ENCODE measurements at regions not wholly inside any gene's neighbourhood (a gene's known extent, or its start where the extent isn't known, plus 50 kb on each side); places are given as distances from the start of the nearest gene placed in this dataset.

GRCh38 chr11:134676516-134677287, 264.7 kb upstream of the B3GAT1 start:
- TF ChIP-seq CTCF (IDR thresholded peaks at IDR 0.05 in 2 of 3, conservative IDR thresholded peaks at IDR 0.05 in 1 of 3; ENCODE audit: insufficient read depth in 2 of 3, low read depth in 1 of 3, low read length in 3 of 3) (no peak), ZNF407 (IDR thresholded peaks at IDR 0.05; ENCODE audit: low read depth) (no peak), JUND (IDR thresholded peaks at IDR 0.05; ENCODE audit: borderline replicate concordance, low read depth, low read length) (no peak), JUND (tag; IDR thresholded peaks at IDR 0.05; ENCODE audit: borderline replicate concordance, low read depth, low read length) (no peak), SRF (CRISPR knock-in tag; IDR thresholded peaks at IDR 0.05) (no peak), BCLAF1 (IDR thresholded peaks at IDR 0.05; ENCODE audit: borderline replicate concordance in 1 of 2, control insufficient read depth in 1 of 2, low read depth in 2 of 2, low read length in 1 of 2) (no peak)
